Mucosa of stomach (tissue), 1 donor: ENCODE measurements at regions not wholly inside any gene's neighbourhood (a gene's known extent, or its start where the extent isn't known, plus 50 kb on each side); places are given as distances from the start of the nearest gene placed in this dataset.

ENCODE experiments used
- H3K27me3 ChIP-seq: one replicate; pipeline ENCODE4 v1.7.0; 2013; ENCODE audit warnings: mild to moderate bottlenecking, low read length; ENCODE audit not compliant: control insufficient read depth, insufficient read depth
- H3K36me3 ChIP-seq: one replicate; pipeline ENCODE4 v1.7.0; 2013; ENCODE audit warnings: low read length; ENCODE audit not compliant: control insufficient read depth, insufficient read depth
- H3K4me1 ChIP-seq: one replicate; pipeline ENCODE4 v1.7.0; 2013; ENCODE audit warnings: mild to moderate bottlenecking, low read length; ENCODE audit not compliant: control insufficient read depth, insufficient read depth
- H3K4me3 ChIP-seq: one replicate; pipeline ENCODE4 v1.7.0; 2013; ENCODE audit warnings: low read length
- H3K9ac ChIP-seq: one replicate; pipeline ENCODE4 v1.7.0; 2013; ENCODE audit warnings: mild to moderate bottlenecking, low read length, moderate library complexity
- H3K9me3 ChIP-seq: one replicate; pipeline ENCODE4 v1.7.0; 2013; ENCODE audit warnings: mild to moderate bottlenecking, low read length, moderate library complexity; ENCODE audit not compliant: control insufficient read depth
- donor health status: Pancreatic carcinoma.

DNA sequence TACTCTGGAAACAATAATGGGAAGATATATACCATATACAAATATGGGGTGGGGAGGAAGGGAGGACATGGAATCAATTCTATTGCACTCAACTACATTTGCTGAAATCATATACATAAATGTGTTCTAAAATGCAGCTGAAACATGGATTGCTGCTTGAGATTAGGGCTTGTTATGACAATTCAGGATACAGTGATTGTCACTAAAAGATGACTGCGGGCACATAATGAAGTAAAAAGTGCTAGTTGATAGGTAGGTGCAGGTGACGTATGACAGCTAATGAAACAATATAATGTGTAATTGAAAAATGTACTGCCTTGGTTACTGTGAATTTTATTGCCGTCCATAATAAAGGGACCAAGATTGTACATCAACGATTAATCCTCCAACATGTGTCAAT lies 1062.1 kb upstream of the FANCL start:
- H3K4me3 ChIP-seq, result no peak overlapping the region

DNA sequence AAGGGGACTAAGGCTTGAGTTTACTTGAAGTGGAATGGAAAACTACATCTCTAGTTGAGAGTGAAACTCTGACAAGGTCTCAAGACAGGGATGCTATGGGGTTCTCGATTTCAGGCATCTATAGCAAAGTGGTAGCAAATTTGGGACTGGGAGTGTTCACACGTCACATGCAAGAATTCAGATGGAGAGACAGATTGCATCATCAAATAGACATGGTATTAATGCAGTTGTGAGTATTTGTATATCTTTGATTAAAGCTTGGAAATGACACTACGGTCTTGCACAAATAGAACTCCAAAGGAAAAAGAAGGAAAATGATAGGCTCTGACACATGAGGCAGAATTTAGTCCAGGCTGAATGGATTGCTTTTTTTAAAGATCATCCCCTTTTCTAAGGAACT lies 1061.6 kb upstream of the FANCL start:
- Histone ChIP-seq H3K27me3 (no peaks in the 10 kb centered on the region), H3K9me3 (no peaks in the 10 kb centered on the region), H3K4me3 (no peak overlapping the region), H3K9ac (no peak overlapping the region), H3K36me3 (no peaks in the 10 kb centered on the region), H3K4me1 (no peaks in the 10 kb centered on the region)

More for the DNA sequence above, 1062.1 kb upstream of the FANCL start:
- no peaks in the 10 kb centered on the region for H3K27me3 ChIP-seq
- H3K9me3 ChIP-seq, result no peaks in the 10 kb centered on the region
- H3K36me3 ChIP-seq, result no peaks in the 10 kb centered on the region
- H3K9ac ChIP-seq, result no peak overlapping the region
- no peaks in the 10 kb centered on the region for H3K4me1 ChIP-seq

DNA sequence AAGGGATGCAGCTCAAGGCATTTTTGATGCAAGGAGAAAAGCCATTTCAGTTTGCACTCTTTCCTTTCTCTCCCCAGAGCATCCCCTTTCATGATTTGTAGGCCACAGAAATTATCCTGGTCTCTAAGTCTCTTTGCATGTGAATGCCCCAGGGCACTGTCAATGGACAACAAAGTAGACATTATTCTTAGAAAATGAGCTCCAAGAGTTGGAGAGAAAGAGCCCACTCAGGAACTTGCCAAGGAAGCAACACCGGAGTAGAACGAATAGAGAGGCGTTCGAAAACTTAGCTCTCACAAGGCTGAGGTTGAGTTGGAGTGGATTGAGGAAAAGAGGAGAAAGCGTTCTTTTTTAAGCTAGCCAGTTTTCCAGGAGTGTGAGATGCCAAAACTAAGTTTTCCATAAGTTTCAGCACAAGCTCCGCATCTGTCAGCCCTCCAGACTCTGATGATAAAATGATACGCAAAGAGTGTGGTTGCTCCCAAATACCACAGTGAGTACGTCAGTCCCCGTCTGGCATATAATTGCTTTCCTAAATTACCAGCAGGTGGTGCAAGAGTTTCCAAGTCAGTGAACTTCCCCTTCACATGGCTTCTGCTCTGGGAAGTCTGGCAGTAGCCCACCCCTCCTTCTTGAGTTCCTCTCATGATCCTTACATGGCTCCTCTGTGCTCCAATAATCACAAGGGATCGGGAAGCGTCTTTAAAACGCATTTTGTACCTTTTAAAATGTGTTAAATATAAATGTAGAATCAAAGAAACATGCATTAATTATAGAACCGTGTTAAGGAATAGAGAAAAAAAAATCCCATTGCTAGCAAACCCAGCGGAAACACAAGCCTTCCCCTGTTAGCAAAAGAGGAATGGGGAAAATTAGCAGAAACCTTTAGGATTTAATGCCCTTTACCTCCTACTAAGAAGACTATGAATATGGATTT lies 1060.6 kb upstream of the FANCL start:
- no peaks in the 10 kb centered on the region for H3K36me3 ChIP-seq
- H3K4me3 ChIP-seq, result no peak overlapping the region
- H3K27me3 ChIP-seq, result no peaks in the 10 kb centered on the region
- H3K9ac ChIP-seq, result no peak overlapping the region
- no peaks in the 10 kb centered on the region for H3K4me1 ChIP-seq
- no peaks in the 10 kb centered on the region for H3K9me3 ChIP-seq

DNA sequence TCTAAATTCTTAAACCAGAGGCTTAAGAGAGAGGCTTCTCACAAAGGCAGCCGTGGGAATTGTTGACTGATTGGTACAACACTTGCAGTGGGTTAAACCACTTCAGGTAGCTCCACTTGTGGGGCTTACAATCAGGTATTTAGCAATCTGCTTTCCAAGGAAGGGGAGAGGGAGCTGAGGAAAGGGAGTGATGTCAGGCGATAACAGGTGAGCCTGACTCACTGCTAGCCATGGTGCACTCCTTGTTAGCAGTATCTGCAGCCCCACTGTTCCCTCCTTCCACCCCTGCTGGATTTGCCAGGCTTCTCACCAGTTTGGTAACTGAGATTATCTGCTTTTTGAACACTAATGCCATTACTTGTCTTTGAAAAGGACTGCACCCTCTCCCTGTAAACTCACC lies 1056.7 kb upstream of the FANCL start:
- H3K9me3 ChIP-seq, result no peaks in the 10 kb centered on the region
- H3K36me3 ChIP-seq, result no peaks in the 10 kb centered on the region

DNA sequence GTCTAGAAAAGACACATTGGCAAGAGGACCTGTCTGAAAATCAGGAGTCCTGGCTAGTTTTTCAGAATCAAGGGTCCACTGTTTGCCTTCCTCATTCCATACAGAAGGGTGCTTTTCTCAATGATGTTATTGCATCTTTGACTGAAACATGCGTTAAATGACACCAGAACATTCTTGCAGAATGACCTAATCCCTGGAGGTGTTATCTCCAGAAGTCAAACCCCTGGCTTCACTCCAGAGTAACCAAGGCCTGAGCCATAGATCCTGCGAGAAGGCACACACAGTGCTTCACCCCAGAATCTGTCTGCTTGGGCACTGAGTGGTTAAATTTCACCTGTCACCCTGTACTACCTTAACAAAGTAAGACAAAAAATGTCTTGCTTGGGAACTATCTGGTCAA lies 1055.2 kb upstream of the FANCL start:
- Histone ChIP-seq H3K9me3 (no peaks in the 10 kb centered on the region), H3K4me1 (no peaks in the 10 kb centered on the region), H3K4me3 (no peak overlapping the region), H3K9ac (no peak overlapping the region), H3K27me3 (no peaks in the 10 kb centered on the region), H3K36me3 (no peaks in the 10 kb centered on the region)

More for the DNA sequence above, 1056.7 kb upstream of the FANCL start:
- Histone ChIP-seq H3K9ac (no peak overlapping the region), H3K4me1 (no peaks in the 10 kb centered on the region), H3K27me3 (no peaks in the 10 kb centered on the region), H3K4me3 (no peak overlapping the region)

DNA sequence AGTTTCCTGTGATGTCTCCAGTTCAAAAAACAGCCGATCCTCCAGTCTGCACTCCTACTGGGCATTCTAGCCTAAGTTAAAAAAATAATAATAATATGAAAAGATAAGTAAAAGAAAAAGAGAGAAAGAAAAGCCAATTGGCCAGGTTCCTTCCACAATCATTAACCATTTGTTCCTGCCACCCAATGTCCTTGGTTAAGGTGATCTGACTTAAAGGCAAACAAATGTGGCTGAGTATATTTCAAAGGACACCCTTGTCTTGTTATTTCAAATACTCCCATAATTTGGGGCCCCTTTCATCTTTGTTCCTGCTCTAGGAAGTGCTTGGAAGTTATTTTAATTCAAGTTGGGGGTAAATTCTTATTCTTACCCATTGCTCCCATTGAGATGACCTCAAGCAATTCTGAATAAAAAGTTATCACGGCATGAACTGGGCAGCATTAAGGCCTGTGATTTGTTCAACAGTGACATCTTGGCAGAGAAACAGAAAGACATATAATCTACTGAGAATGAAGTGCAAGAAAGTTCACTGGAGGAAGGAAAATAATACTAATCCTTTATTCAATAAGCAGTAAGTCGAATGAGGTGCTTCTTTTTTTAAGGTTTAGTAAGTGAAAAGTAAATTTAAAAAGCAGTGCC lies 1054.5 kb upstream of the FANCL start:
- Histone ChIP-seq H3K4me3 (no peak overlapping the region), H3K4me1 (no peaks in the 10 kb centered on the region), H3K9me3 (no peaks in the 10 kb centered on the region), H3K9ac (no peak overlapping the region), H3K27me3 (no peaks in the 10 kb centered on the region), H3K36me3 (no peaks in the 10 kb centered on the region)

DNA sequence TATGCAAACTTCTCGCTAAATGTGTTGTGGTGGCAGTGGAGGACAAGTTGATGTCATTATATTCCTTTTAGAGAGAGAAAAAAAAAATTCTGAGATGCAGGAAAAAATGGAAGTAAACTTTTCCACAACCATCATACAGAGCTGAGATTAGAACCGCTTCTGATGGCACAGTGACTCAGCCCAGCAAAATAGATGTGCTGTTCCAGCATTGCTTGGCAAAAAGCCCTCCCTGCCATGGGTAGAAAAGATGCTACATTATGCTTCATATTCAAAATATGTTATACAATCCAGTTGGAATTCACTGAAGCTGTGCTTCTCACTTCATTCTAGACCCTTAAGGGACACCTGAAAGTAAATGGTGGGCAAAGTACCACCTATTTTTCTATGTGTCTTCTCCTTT lies 1047.6 kb upstream of the FANCL start:
- Histone ChIP-seq H3K27me3 (no peaks in the 10 kb centered on the region), H3K36me3 (no peaks in the 10 kb centered on the region), H3K4me3 (no peak overlapping the region), H3K4me1 (no peaks in the 10 kb centered on the region), H3K9me3 (no peaks in the 10 kb centered on the region), H3K9ac (no peak overlapping the region)

DNA sequence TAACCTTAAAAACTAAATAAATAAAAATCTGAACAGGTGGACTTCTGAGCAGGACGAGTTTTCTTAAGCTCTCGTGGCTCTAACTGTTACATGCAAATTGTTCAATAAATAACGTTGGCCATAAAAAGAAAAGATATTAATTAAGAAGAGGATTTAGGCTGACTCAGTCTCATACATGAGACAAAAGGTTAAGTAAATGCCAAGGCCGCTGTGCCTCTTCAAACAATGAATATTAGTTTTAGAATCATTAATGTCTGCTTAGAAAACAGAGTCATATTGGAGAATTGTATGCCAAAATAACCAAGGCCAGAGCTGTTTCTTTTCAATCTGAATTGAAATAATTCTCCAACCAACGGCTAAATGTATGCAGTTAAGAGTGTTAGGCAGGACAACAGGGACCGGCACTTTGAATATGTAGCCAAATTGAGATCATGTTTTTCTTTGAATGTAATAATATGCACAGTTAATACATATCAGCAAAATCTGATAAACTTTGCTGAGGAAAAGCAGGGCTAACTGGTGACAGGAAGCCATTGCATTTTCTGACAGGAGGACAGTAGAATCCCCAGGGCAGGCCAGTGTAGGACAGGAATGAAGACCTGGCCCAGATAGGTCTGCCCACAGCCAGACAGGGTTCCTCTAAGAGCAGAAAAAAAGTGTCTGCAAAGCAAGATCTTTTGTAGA lies 1041.4 kb upstream of the FANCL start:
- no peaks in the 10 kb centered on the region for H3K9me3 ChIP-seq
- H3K4me1 ChIP-seq, result no peaks in the 10 kb centered on the region
- no peaks in the 10 kb centered on the region for H3K36me3 ChIP-seq
- no peak overlapping the region for H3K9ac ChIP-seq
- no peak overlapping the region for H3K4me3 ChIP-seq
- H3K27me3 ChIP-seq, result no peaks in the 10 kb centered on the region

DNA sequence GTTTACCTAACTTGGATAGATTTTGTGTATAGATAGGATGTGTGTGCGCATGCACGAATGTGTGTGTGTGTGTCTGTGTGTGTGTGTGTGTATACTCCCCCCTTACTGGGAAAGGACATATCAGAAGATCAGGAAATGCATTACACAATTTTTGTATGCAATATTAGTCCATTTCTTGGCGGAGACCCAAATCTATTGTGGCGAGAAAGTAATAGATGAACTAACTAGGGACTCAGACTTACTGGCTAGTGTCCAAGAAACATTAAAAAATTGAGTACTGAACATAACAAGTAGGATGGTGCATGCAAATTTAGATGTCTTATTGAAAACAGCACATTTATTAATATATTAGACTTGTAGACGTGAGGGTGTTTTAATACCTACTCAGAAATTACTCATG lies 1036.5 kb upstream of the FANCL start:
- no peaks in the 10 kb centered on the region for H3K27me3 ChIP-seq
- no peak overlapping the region for H3K9ac ChIP-seq
- no peaks in the 10 kb centered on the region for H3K36me3 ChIP-seq
- H3K4me3 ChIP-seq, result no peak overlapping the region
- no peaks in the 10 kb centered on the region for H3K9me3 ChIP-seq
- H3K4me1 ChIP-seq, result no peaks in the 10 kb centered on the region

DNA sequence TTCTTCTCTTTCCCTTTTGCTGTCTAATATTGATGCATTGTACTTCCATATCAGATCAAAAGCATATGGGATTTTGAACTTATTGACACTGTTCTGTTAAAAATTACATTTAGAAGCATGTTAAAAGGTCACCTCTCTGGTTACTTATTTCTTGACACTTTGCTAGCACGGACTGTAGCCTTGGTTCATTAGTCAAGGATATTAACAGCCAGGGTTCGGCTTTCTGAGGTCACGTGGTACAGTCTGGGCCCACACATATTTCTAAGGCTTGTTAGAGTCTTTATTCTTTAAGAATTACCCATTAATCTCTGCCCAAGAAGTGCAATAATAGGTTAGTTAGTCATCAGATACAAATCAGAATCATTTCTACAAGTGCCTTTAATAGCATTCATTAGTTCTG lies 1035.8 kb upstream of the FANCL start:
- no peaks in the 10 kb centered on the region for H3K4me1 ChIP-seq
- H3K27me3 ChIP-seq, result no peaks in the 10 kb centered on the region
- no peak overlapping the region for H3K4me3 ChIP-seq
- H3K9ac ChIP-seq, result no peak overlapping the region
- H3K36me3 ChIP-seq, result no peaks in the 10 kb centered on the region
- H3K9me3 ChIP-seq, result no peaks in the 10 kb centered on the region

DNA sequence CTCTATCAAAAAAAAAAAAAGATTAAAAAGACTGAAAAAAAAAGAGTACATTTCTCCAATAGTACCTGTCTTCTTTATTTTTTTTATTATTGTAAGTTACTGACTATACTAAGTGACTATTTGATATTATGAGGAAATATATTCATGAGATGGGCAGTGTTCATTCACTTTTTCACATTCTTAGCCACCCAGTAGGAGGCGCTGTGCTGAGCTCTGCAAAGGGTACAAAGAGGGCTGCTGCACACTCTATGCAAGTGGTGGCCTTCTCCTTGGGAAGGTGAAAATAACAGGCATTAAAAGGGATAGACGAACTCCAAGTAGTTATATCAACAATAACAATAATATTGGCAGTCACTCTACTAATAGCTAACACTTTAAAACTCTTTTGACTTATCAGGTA lies 1034.9 kb upstream of the FANCL start:
- Histone ChIP-seq H3K4me3 (no peak overlapping the region), H3K9me3 (no peaks in the 10 kb centered on the region), H3K27me3 (no peaks in the 10 kb centered on the region), H3K9ac (no peak overlapping the region), H3K36me3 (no peaks in the 10 kb centered on the region), H3K4me1 (no peaks in the 10 kb centered on the region)

DNA sequence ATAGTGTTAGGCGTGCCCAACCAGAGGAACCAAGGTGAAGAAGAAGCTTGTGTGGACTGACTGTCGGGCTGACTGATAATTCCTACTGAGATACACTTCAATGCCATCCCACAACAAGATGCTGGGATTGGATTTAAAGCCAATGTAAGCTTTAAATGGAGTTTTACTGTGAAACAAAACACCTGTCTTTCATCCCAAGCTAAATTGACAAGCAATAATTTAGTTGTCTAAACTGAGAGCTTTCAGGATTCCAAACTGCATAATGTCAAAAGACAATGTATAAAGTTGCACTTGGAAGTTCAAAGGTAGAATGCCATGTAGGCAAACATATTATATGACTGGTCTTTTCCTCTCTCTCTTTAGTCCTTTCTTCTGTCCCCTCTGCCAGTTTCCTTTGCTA lies 1025.3 kb upstream of the FANCL start:
- Histone ChIP-seq H3K9ac (no peak overlapping the region), H3K4me1 (no peaks in the 10 kb centered on the region), H3K4me3 (no peak overlapping the region), H3K27me3 (no peaks in the 10 kb centered on the region), H3K9me3 (no peaks in the 10 kb centered on the region), H3K36me3 (no peaks in the 10 kb centered on the region)
